ENCODE measurements at regions not wholly inside any gene's neighbourhood (a gene's known extent, or its start where the extent isn't known, plus 50 kb on each side); places are given as distances from the start of the nearest gene placed in this dataset.
"Not testable (repeated sequence)": the region's sequence is repeated elsewhere in the genome, so short reads cannot be mapped to it uniquely, and the experiment has no call there.

DNA sequence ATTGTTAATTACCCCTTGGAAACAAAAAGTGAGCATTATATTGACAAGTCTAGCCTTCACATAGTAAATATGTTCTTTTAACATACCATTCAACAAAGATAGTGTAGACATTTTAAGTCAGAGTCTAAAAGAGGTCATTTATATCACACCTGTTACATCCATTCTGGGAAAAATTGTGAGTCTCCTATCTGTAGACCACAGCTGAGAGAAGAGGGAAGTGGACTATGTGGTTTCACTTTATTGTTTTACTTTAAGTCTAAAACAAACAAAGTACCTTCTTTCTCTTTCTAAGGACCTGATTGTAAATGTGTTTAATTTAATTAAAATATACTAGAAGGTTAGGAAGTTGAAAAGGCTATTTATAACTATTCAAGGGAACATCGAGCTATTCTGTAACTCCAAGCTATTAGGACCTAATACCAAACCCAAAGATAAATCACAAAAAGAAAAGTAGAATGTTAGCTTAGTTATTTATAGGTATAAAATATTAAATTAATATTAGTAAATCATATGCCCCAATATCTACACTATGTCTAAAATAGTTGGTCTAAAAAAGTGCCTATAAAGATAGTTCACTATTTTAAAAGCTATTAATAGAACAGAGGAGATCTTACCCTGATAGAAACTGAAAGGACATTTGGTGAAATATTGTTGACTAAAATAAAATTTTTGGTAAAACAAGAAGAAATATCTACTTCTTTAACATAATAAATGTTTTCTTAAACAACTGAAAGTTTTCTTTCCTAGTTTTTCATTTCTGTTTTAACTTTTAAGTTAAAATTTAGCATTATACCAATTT lies 134.9 kb downstream of the TMEM167A start:
- TF ChIP-seq, protein P1, sequence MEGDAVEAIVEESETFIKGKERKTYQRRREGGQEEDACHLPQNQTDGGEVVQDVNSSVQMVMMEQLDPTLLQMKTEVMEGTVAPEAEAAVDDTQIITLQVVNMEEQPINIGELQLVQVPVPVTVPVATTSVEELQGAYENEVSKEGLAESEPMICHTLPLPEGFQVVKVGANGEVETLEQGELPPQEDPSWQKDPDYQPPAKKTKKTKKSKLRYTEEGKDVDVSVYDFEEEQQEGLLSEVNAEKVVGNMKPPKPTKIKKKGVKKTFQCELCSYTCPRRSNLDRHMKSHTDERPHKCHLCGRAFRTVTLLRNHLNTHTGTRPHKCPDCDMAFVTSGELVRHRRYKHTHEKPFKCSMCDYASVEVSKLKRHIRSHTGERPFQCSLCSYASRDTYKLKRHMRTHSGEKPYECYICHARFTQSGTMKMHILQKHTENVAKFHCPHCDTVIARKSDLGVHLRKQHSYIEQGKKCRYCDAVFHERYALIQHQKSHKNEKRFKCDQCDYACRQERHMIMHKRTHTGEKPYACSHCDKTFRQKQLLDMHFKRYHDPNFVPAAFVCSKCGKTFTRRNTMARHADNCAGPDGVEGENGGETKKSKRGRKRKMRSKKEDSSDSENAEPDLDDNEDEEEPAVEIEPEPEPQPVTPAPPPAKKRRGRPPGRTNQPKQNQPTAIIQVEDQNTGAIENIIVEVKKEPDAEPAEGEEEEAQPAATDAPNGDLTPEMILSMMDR (IDR thresholded peaks at IDR 0.05; ENCODE audit: low read depth, low read length): no peak
- H3K4me3 ChIP-seq (ENCODE audit: low read depth, low read length): no peak overlapping the region

DNA sequence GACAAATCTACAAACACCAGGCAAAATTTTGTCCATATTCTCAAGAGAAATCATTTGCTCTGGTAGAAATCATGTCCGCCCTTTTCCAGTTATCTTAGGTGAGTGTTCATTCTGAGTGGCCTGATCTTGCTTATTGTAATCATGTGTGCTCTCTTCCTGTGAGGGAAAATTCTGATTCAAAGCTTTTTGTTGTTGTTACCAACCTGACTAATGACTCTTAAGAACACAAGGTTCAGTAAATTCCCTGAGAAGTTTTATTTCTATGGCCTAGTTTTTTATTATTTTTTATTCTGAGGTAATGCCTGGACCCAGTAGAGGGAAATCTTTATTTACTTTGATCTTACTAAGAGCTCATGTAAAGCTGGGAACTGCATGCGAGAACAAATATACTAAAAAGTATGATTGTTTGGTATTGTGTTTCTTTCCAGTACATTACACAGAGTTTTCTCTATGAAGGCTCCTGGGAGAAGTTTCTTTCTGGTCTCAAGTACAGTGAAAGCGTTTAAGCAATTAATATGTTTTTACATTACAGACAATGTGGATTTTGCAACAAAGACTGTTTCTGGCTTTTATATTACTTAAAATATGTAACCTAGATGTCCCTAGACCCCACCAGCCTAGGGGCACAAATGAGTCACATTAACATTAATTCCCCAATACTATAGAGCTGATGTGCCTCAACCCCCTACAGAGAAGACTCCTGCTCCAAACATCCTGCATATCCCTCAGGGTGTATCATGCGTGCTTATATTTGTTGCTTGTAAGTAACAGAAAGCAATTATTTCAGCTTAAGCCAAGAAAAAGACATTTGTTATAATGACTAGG lies 138.1 kb downstream of the TMEM167A start:
- H3K4me3 ChIP-seq (ENCODE audit: low read depth, low read length): no peak overlapping the region
- TF ChIP-seq, protein P1 (IDR thresholded peaks at IDR 0.05; ENCODE audit: low read depth, low read length): no peak

DNA sequence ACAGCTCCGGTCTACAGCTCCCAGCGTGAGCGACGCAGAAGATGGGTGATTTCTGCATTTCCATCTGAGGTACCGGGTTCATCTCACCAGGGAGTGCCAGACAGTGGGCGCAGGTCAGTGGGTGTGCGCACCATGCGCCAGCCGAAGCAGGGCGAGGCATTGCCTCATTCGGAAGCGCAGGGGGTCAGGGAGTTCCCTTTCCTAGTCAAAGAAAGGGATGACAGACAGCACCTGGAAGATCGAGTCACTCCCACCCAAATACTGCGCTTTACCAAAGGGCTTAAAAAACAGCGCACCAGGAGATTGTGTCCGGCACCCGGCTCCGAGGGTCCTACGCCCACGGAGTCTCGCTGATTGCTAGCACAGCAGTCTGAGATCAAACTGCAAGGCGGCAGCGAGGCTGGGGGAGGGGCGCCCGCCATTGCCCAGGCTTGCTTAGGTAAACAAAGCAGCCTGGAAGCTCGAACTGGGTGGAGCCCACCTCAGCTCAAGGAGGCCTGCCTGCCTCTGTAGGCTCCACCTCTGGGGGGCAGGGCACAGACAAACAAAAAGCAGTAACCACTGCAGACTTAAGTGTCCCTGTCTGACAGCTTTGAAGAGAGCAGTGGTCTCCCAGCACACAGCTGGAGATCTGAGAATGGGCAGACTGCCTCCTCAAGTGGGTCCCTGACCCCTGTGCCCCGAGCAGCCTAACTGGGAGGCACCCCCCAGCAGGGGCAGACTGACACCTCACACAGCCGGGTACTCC lies 144.5 kb downstream of the TMEM167A start:
- not testable (repeated sequence) for H3K4me3 ChIP-seq (ENCODE audit: low read depth, low read length)

DNA sequence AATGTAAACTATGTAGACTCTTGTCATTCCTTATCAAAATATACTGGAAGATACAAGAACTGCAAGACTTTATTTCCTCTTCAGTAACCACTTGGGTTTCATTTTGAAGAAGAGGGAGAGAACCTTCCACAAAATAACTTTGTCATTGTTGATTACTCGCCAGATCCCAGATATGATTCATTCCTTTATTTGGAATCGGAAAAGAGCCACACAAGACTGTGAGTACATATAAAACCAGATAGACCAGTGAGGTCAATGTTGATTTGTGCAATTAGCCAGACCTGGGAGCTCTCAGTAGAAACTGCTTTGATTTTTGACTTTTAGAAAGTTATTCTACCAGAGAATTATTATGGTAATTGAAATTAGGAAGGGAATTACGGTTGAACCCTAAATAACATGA lies 146.1 kb downstream of the TMEM167A start:
- H3K4me3 ChIP-seq (ENCODE audit: low read depth, low read length): no peak overlapping the region
- TF ChIP-seq, protein P1 (IDR thresholded peaks at IDR 0.05; ENCODE audit: low read depth, low read length): no peak

DNA sequence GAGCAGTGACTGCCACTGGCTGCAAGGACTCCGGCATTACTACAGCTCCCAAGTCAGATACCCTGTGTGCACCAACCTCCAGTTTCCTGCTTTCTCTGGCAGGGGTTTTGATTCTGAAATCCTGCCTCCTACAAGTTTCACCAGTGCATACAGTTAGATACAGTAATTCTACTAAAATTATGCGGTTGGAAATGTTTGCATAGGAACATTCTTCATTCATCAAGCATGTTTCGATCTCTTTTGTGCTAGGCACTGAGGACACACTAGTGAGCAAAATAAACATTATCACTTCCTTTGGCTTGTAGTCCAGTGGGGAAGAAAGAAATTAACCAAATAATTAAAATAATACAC lies 152.2 kb downstream of the TMEM167A start:
- TF ChIP-seq, protein P1 (IDR thresholded peaks at IDR 0.05; ENCODE audit: low read depth, low read length): no peak
- no peak overlapping the region for H3K4me3 ChIP-seq (ENCODE audit: low read depth, low read length)

DNA sequence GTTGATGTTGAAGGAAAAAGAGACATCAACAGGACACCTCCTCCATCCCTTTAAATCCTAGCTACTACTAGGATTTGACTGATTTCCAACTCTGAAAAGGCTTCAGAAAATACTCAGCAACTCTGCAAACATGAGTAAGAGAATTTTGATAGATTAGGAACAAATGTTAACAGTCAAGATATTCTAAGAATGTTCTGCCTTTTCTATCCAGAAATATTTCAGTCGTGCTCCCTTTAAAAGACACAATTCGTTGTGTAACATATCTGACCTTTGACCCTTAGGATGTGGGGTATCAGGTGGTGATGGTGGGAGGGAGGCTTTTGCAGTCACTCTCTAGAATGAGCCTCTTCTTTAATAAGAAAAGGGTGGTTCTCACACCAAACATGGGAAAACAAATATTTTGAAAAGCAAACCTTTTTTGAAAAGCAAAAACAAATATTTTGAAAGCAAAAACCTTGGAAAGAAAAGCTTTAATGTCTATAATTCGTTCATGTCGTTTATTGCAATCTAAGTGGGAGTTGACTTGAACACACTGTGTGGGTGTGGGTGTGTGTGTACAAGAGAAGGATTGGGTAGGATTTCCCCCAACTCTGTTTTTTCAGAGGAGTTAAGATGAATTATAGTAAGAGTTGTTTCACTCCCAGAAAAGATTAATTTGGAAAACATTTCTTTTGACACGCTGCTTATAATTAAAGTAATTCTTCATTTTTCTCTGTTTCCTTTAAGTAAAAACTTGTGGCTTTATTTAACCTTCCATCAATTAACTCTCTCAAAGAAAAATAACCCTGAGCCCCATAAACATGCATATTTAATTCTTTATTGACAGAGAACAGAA lies 152.8 kb downstream of the TMEM167A start:
- TF ChIP-seq, protein P1 (IDR thresholded peaks at IDR 0.05; ENCODE audit: low read depth, low read length): no peak
- H3K4me3 ChIP-seq (ENCODE audit: low read depth, low read length): no peak overlapping the region
